ENCODE measurements at regions not wholly inside any gene's neighbourhood (a gene's known extent, or its start where the extent isn't known, plus 50 kb on each side); places are given as distances from the start of the nearest gene placed in this dataset.

DNA sequence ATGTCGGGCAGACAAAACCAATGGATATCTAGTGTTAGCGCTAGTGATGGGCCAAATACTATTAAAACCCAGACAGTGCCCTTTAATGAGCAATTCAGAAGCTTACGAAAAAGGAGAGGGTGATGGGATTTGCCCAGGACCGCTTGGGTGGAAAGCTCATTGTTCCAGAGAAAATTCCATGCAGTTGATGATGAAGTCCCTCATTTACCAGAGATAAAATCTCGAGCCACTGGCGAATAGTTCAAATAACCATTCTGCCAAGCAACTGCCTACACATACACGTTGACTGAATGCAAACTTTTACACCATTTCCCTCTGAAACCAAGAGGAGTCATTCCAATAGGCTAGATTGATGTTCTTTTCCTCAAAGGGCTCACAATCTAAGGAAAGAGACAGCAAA is 73.6 kb upstream of the ARL4C start:
- WGBS, 2 donors (ENCODE audit: low coverage in 1 of 2), result 76 to 78% methylated on average over 5 to 7 of the region's 7 CpGs
- TF ChIP-seq POLR2A (IDR thresholded peaks at IDR 0.05) (no peak), EP300 (IDR thresholded peaks at IDR 0.05; ENCODE audit: low read depth) (no peak), POLR2AphosphoS5 (IDR thresholded peaks at IDR 0.05) (no peak)
- TF ChIP-seq, protein P1, sequence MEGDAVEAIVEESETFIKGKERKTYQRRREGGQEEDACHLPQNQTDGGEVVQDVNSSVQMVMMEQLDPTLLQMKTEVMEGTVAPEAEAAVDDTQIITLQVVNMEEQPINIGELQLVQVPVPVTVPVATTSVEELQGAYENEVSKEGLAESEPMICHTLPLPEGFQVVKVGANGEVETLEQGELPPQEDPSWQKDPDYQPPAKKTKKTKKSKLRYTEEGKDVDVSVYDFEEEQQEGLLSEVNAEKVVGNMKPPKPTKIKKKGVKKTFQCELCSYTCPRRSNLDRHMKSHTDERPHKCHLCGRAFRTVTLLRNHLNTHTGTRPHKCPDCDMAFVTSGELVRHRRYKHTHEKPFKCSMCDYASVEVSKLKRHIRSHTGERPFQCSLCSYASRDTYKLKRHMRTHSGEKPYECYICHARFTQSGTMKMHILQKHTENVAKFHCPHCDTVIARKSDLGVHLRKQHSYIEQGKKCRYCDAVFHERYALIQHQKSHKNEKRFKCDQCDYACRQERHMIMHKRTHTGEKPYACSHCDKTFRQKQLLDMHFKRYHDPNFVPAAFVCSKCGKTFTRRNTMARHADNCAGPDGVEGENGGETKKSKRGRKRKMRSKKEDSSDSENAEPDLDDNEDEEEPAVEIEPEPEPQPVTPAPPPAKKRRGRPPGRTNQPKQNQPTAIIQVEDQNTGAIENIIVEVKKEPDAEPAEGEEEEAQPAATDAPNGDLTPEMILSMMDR (IDR thresholded peaks at IDR 0.05), result no peak
- Histone ChIP-seq H3K36me3 (no peaks in the 10 kb centered on the region), H3K27me3 (peaks cover 5% of the 10 kb centered on the region), H3K27ac (no peak overlapping the region), H3K4me1 (peaks cover 0 to 3% (median 0%) of the 10 kb centered on the region in 4 donors), H3K4me3 (no peak overlapping the region), H3K9me3 (no peaks in the 10 kb centered on the region)
- in situ Hi-C loops (cut with MboI; ENCODE audit: low pct_ligation_motif_present in 1 of 4, low pct_unique_long_range_greater_than_20kb in 1 of 4, low sequenced_read_pairs in 3 of 4) (loop anchor here in 1 of 4 donors (25.0 kb wide), 1 partner anchor 1017 kb away; no protein-coding TSS in a partner anchor), intact Hi-C loops (cut with DNase I; ENCODE audit: low total_unique reads) (no loop called here)
- no peak for DNase-seq

GRCh38 chr2:234569776-234570430 is 73.0 kb upstream of the ARL4C start:
- Histone ChIP-seq H3K9me3 (no peaks in the 10 kb centered on the region), H3K27me3 (peaks cover 5% of the 10 kb centered on the region), H3K27ac (no peak overlapping the region), H3K36me3 (no peaks in the 10 kb centered on the region), H3K4me3 (no peak overlapping the region), H3K4me1 (peaks cover 0 to 3% (median 0%) of the 10 kb centered on the region in 4 donors)
- TF ChIP-seq POLR2AphosphoS5 (IDR thresholded peaks at IDR 0.05), result no peak
- no peak for TF ChIP-seq EP300 (IDR thresholded peaks at IDR 0.05; ENCODE audit: low read depth)
- no peak for TF ChIP-seq POLR2A (IDR thresholded peaks at IDR 0.05)
- TF ChIP-seq, protein P1 (IDR thresholded peaks at IDR 0.05), result no peak
- DNase-seq, result no peak
- in situ Hi-C loops (cut with MboI; ENCODE audit: low pct_ligation_motif_present in 1 of 4, low pct_unique_long_range_greater_than_20kb in 1 of 4, low sequenced_read_pairs in 3 of 4) (loop anchor here in 1 of 4 donors (25.0 kb wide), 1 partner anchor 1017 kb away; no protein-coding TSS in a partner anchor), intact Hi-C loops (cut with DNase I; ENCODE audit: low total_unique reads) (no loop called here)
- WGBS, 2 donors (ENCODE audit: low coverage in 1 of 2), result 63 to 82% methylated on average over 3 of the region's 3 CpGs

DNA sequence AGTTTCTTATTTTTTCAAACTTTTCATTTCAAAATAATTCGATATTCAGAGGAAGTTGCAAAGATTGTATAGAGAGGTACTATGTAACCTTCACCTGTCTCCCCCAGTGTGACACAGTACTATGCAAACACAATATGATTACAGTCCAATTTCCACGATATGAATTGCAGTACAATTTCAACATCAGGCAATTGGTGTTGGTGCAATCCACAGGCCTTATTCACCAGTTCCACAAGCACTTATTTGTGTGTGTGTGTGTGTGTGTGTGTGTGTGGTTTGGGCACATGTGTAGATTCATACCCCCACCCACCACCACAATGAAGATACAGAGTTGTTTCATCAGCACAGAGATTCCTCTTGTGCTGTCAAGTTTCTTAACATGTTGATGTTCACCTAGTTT is 69.7 kb upstream of the ARL4C start:
- Histone ChIP-seq H3K27ac (no peak overlapping the region), H3K4me1 (peaks cover 0 to 3% (median 0%) of the 10 kb centered on the region in 4 donors), H3K9me3 (no peaks in the 10 kb centered on the region), H3K4me3 (no peak overlapping the region), H3K27me3 (peaks cover 5% of the 10 kb centered on the region), H3K36me3 (no peaks in the 10 kb centered on the region)
- WGBS, 2 donors (ENCODE audit: low coverage in 1 of 2), result 64 to 81% methylated on average over 2 of the region's 2 CpGs
- DNase-seq, result no peak
- in situ Hi-C loops (cut with MboI; ENCODE audit: low pct_ligation_motif_present in 1 of 4, low pct_unique_long_range_greater_than_20kb in 1 of 4, low sequenced_read_pairs in 3 of 4), result loop anchor here in 1 of 4 donors (25.0 kb wide), 1 partner anchor 1021 kb away; no protein-coding TSS in a partner anchor
- intact Hi-C loops (cut with DNase I; ENCODE audit: low total_unique reads), result no loop called here
- TF ChIP-seq EP300 (IDR thresholded peaks at IDR 0.05; ENCODE audit: low read depth) (no peak), POLR2A (IDR thresholded peaks at IDR 0.05) (no peak), POLR2AphosphoS5 (IDR thresholded peaks at IDR 0.05) (no peak)

DNA sequence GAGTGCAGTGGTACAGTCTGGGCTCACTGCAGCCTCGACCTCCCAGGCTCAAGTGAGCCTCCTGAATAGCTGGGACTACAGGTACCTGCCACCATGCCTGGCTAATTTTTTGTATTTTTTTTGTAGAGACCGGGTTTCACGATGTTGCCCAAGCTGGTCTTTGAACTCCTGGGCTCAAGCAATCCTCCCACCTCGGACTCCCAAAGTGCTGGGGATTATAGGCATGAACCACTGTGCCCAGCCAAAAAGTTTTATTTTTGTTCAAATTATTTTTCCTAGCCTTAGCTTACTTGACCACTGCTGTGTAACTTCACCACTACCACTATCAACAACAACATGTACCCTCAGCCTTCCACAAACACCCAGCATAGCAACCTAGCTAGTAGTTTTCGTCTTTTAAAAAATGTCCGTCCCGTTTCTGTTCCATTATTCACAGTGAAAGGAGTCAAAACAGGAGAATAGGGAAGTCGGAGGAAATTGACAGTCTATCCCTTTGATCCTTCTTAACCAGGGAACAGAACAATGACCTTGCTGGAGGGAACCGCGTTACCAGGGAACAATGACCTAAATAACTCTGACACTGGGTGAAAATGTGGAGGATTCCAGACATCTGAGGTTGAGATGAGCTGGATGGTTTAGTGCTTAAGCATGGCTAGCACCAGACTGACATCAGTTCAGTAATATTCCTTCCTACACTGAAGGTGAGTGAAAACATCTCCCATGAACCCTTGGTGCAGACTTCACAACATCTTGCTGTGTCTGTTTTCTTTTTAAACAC is 69.2 kb upstream of the ARL4C start:
- 88 to 89% methylated on average over 6 to 10 of the region's 10 CpGs for WGBS, 2 donors (ENCODE audit: low coverage in 1 of 2)
- Histone ChIP-seq H3K4me3 (no peak overlapping the region), H3K27me3 (peaks cover 5% of the 10 kb centered on the region), H3K27ac (no peak overlapping the region), H3K4me1 (no peaks in the 10 kb centered on the region), H3K9me3 (no peaks in the 10 kb centered on the region), H3K36me3 (no peaks in the 10 kb centered on the region)
- intact Hi-C loops (cut with DNase I; ENCODE audit: low total_unique reads) (no loop called here), in situ Hi-C loops (cut with MboI; ENCODE audit: low pct_ligation_motif_present in 1 of 4, low pct_unique_long_range_greater_than_20kb in 1 of 4, low sequenced_read_pairs in 3 of 4) (loop anchor here in 1 of 4 donors (25.0 kb wide), 1 partner anchor 1021 kb away; no protein-coding TSS in a partner anchor)
- DNase-seq, result no peak
- TF ChIP-seq, protein P1 (IDR thresholded peaks at IDR 0.05), result no peak

All from transverse colon (tissue), 4 donors.